ENCODE measurements at regions not wholly inside any gene's neighbourhood (a gene's known extent, or its start where the extent isn't known, plus 50 kb on each side); places are given as distances from the start of the nearest gene placed in this dataset.
"Not testable (repeated sequence)": the region's sequence is repeated elsewhere in the genome, so short reads cannot be mapped to it uniquely, and the experiment has no call there.

- not testable (repeated sequence) for TF ChIP-seq EGR1 (IDR thresholded peaks at IDR 0.05; ENCODE audit: borderline replicate concordance in 1 of 2, low read depth in 2 of 2, low read length in 2 of 2); IKZF1 (conservative IDR thresholded peaks at IDR 0.05); SPI1 (IDR thresholded peaks at IDR 0.05; ENCODE audit: borderline replicate concordance, insufficient read depth, low read depth, low read length); E2F4 (IDR thresholded peaks at IDR 0.05; ENCODE audit: low read depth, low read length); EP300 (IDR thresholded peaks at IDR 0.05; ENCODE audit: borderline replicate concordance in 1 of 2, control insufficient read depth in 1 of 2, low read depth in 2 of 2, low read length in 2 of 2)
- TF ChIP-seq CTCF (IDR thresholded peaks at IDR 0.05 in 2 of 3, conservative IDR thresholded peaks at IDR 0.05 in 1 of 3; ENCODE audit: control insufficient read depth in 2 of 3, extremely low read depth in 1 of 3, insufficient read depth in 1 of 3, low read depth in 3 of 3, low read length in 3 of 3), result peak in 2 of 3 experiments; percentile 23 to 24; a peak in 2 of 6 replicates
Observed at GRCh38 chr2:88941178-88941577, 249.7 kb downstream of the RPIA start.
